ENCODE measurements at regions not wholly inside any gene's neighbourhood (a gene's known extent, or its start where the extent isn't known, plus 50 kb on each side); places are given as distances from the start of the nearest gene placed in this dataset.

DNA sequence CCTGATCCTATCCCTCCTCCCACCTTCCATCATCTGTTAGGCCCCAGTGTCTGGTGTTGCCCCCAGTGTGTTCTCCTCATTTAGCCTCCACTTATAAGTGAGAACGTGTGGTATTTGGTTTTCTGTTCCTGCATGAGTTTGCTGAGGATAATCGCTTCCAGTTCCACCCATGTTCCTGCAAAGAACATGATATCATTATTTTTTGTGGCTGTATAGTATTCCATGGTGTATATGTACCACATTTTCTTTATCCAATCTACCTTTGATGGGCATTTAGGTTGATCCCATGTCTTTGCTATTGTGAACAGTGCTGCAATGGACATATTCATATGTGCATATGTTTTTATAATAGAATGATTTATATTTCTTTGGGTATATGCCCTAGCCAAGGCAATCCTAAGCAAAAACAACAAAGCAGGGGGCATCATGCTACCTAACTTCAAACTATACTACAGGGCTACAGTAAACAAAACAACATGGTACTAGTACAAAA lies 142.9 kb downstream of the TNFSF18 start:
- Mint-ChIP-seq H3K27me3 (ENCODE audit: low read depth) (no peaks in the 10 kb centered on the region), H3K9me3 (peaks cover 12 to 18% of the 10 kb centered on the region in 2 experiments), H3K27ac (no peak overlapping the region), H3K4me3 (no peak overlapping the region), H3K4me1 (peaks cover 0 to 6% of the 10 kb centered on the region in 2 experiments; a peak in 1 of 4 replicates), H3K36me3 (ENCODE audit: insufficient read depth in 1 of 3, low read depth in 3 of 3) (peaks cover 4 to 17% (median 6%) of the 10 kb centered on the region in 3 experiments; a peak in 5 of 7 replicates)
- Histone ChIP-seq H2BK120ac (ENCODE audit: low read depth, low read length, poor library complexity, severe bottlenecking) (no peak overlapping the region), H2AK5ac (ENCODE audit: insufficient read length, low read length) (no peak overlapping the region), H2AFZ (ENCODE audit: low read length) (no peak overlapping the region), H3K4me2 (ENCODE audit: insufficient read depth, insufficient read length, low read length) (no peak overlapping the region), H3K9me3 (ENCODE audit: control insufficient read depth, low read depth, low read length) (peaks cover 10% of the 10 kb centered on the region), H2BK12ac (ENCODE audit: insufficient read length, low read depth, low read length) (no peak overlapping the region), H3K23ac (ENCODE audit: insufficient read length, low read depth, low read length) (no peak overlapping the region), H4K5ac (ENCODE audit: insufficient read length, low read depth, low read length) (no peak overlapping the region), H3K18ac (ENCODE audit: insufficient read length, low read depth, low read length) (no peak overlapping the region), H3K9ac (ENCODE audit: extremely low read depth, insufficient read length, low read length) (no peak overlapping the region), H3K79me2 (ENCODE audit: insufficient read depth, low read length) (no peaks in the 10 kb centered on the region), H2BK20ac (ENCODE audit: low read depth, low read length, poor library complexity, severe bottlenecking) (no peak overlapping the region), H3K27ac (ENCODE audit: insufficient read length, low read depth, low read length) (no peak overlapping the region), H2BK15ac (ENCODE audit: low read depth, low read length) (no peak overlapping the region), H3K4me1 (ENCODE audit: insufficient read depth, low read length) (no peaks in the 10 kb centered on the region), H3T11ph (ENCODE audit: low read length) (no peak overlapping the region), H2BK5ac (ENCODE audit: insufficient read length, low read length) (no peak overlapping the region), H3K14ac (ENCODE audit: insufficient read depth, low read length) (no peak overlapping the region), H3K4ac (ENCODE audit: low read depth, low read length) (no peak overlapping the region), H3K79me1 (ENCODE audit: insufficient read depth, low read depth, low read length, poor library complexity, severe bottlenecking) (no peaks in the 10 kb centered on the region), H3K23me2 (ENCODE audit: insufficient read length, low read depth, low read length, poor library complexity, severe bottlenecking) (no peaks in the 10 kb centered on the region), H4K20me1 (ENCODE audit: control insufficient read depth, insufficient read depth, insufficient read length) (no peaks in the 10 kb centered on the region), H3K56ac (ENCODE audit: insufficient read length, low read depth, low read length) (no peak overlapping the region), H3K27me3 (ENCODE audit: insufficient read depth, low read length) (no peaks in the 10 kb centered on the region), H4K8ac (replicated peaks; ENCODE audit: insufficient read length, low read depth, low read length) (no peak overlapping the region), H4K91ac (ENCODE audit: insufficient read length, low read depth, low read length) (no peak overlapping the region)
- DNase-seq = no peak
- TF ChIP-seq, protein P1, sequence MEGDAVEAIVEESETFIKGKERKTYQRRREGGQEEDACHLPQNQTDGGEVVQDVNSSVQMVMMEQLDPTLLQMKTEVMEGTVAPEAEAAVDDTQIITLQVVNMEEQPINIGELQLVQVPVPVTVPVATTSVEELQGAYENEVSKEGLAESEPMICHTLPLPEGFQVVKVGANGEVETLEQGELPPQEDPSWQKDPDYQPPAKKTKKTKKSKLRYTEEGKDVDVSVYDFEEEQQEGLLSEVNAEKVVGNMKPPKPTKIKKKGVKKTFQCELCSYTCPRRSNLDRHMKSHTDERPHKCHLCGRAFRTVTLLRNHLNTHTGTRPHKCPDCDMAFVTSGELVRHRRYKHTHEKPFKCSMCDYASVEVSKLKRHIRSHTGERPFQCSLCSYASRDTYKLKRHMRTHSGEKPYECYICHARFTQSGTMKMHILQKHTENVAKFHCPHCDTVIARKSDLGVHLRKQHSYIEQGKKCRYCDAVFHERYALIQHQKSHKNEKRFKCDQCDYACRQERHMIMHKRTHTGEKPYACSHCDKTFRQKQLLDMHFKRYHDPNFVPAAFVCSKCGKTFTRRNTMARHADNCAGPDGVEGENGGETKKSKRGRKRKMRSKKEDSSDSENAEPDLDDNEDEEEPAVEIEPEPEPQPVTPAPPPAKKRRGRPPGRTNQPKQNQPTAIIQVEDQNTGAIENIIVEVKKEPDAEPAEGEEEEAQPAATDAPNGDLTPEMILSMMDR (conservative IDR thresholded peaks at IDR 0.05) = no peak
- no CpG with 5 or more reads among the region's 2 CpGs for WGBS (ENCODE audit: extremely low coverage, insufficient read length, low lambda C conversion rate)

Measured in H9 (cell line).